ENCODE measurements at regions not wholly inside any gene's neighbourhood (a gene's known extent, or its start where the extent isn't known, plus 50 kb on each side); places are given as distances from the start of the nearest gene placed in this dataset.
A peak's percentile ranks its signal among the peaks of the same experiment; 100 is the strongest.

DNA sequence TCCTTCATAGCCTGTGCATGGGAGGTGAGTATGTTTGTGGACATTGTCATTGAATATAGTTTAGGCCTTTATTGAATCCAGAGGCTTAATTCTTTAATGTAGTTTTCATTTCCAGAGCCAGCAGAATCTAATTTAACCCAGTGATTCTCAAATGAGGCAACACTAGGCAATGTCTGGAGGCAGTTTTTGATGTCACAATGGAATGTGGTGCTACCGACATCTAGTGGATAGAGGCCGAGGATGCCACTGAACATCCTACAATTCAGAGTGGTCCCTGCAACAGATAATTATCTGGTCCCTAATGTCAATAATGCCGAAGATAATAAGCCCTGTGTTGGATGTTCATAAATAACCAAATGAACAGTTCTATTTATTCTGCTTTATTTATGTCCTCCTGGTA, 98.9 kb upstream of the TBL1Y start:
- peak in 2 of 7 donors; percentile 1 to 46 for DNase-seq
- WGBS, 4 donors: 14 to 26% methylated on average over 3 of the region's 3 CpGs; no CpG with 5 or more reads in 2 of the 4 donors
- intact Hi-C loops (cut with DNase I): no loop called here

More for the DNA sequence above, 98.9 kb upstream of the TBL1Y start:
- Histone ChIP-seq H3K27ac (no peak overlapping the region), H3K36me3 (replicated peaks in 1 of 2) (no peaks in the 10 kb centered on the region), H3K4me3 (no peak overlapping the region), H3K27me3 (no peaks in the 10 kb centered on the region), H3K9me3 (replicated peaks in 1 of 3) (no peaks in the 10 kb centered on the region), H3K4me1 (replicated peaks in 1 of 2) (no peaks in the 10 kb centered on the region)
- TF ChIP-seq, protein P1, sequence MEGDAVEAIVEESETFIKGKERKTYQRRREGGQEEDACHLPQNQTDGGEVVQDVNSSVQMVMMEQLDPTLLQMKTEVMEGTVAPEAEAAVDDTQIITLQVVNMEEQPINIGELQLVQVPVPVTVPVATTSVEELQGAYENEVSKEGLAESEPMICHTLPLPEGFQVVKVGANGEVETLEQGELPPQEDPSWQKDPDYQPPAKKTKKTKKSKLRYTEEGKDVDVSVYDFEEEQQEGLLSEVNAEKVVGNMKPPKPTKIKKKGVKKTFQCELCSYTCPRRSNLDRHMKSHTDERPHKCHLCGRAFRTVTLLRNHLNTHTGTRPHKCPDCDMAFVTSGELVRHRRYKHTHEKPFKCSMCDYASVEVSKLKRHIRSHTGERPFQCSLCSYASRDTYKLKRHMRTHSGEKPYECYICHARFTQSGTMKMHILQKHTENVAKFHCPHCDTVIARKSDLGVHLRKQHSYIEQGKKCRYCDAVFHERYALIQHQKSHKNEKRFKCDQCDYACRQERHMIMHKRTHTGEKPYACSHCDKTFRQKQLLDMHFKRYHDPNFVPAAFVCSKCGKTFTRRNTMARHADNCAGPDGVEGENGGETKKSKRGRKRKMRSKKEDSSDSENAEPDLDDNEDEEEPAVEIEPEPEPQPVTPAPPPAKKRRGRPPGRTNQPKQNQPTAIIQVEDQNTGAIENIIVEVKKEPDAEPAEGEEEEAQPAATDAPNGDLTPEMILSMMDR (IDR thresholded peaks at IDR 0.05): peak in 2 of 6 experiments; percentile 12 to 20
- no peak for TF ChIP-seq POLR2A (IDR thresholded peaks at IDR 0.05)

Small RNAs in the stretch of these regions (small RNA-seq; reads per million reads assigned to genes)
- gene AC013412.1 (0 reads per million in 2 donors), gene SRIP3 (0 reads per million in 2 donors)

Measured in adrenal gland (tissue), 9 donors.